ENCODE measurements at regions not wholly inside any gene's neighbourhood (a gene's known extent, or its start where the extent isn't known, plus 50 kb on each side); places are given as distances from the start of the nearest gene placed in this dataset.

- TF ChIP-seq EZH2 (IDR thresholded peaks at IDR 0.05; ENCODE audit: insufficient read depth, poor library complexity, severe bottlenecking) (no peak), EZH2phosphoT487 (IDR thresholded peaks at IDR 0.05; ENCODE audit: insufficient read depth, low read depth) (no peak)
Observed at GRCh38 chr1:56146449-56146848, 432.9 kb downstream of the PLPP3 start.
